ENCODE measurements at regions not wholly inside any gene's neighbourhood (a gene's known extent, or its start where the extent isn't known, plus 50 kb on each side); places are given as distances from the start of the nearest gene placed in this dataset.
"Not testable (repeated sequence)": the region's sequence is repeated elsewhere in the genome, so short reads cannot be mapped to it uniquely, and the experiment has no call there.

- Histone ChIP-seq H3K27me3 (ENCODE audit: control insufficient read depth in 3 of 3, insufficient read depth in 3 of 3, low read depth in 1 of 3, low read length in 3 of 3) (peaks cover 14 to 29% (median 25%) of the 10 kb centered on the region in 3 experiments), H3K14ac (ENCODE audit: low read length) (peak overlapping the region; percentile 99), H3K4ac (ENCODE audit: low read length) (peak overlapping the region; percentile 93), H3K79me1 (ENCODE audit: low read depth, low read length) (no peaks in the 10 kb centered on the region), H2AK5ac (ENCODE audit: low read depth, low read length) (no peak overlapping the region), H3K36me3 (replicated peaks in 1 of 2; ENCODE audit: control insufficient read depth in 2 of 2, insufficient read depth in 2 of 2, low read length in 2 of 2) (no peaks in the 10 kb centered on the region), H3K18ac (ENCODE audit: low read length) (peak overlapping the region; percentile 100), H3K27ac (replicated peaks; ENCODE audit: low read length) (peak overlapping the region; percentile 58), H4K91ac (ENCODE audit: low read depth, low read length, poor library complexity) (no peak overlapping the region), H3K4me2 (ENCODE audit: insufficient read depth, low read length, poor library complexity, severe bottlenecking) (peak overlapping the region; percentile 79), H3K9ac (ENCODE audit: low read depth, low read length, poor library complexity) (peak overlapping the region; percentile 81), H3K23ac (ENCODE audit: low read depth, low read length, poor library complexity) (peak overlapping the region; percentile 93), H2BK12ac (ENCODE audit: low read length) (no peak overlapping the region), H3K4me1 (ENCODE audit: control insufficient read depth in 2 of 2, insufficient read depth in 1 of 2, low read depth in 1 of 2, low read length in 2 of 2) (peaks cover 0 to 2% of the 10 kb centered on the region in 2 donors), H2BK15ac (ENCODE audit: low read length) (no peak overlapping the region), H2BK5ac (ENCODE audit: low read length) (no peak overlapping the region), H3K9me3 (replicated peaks in 1 of 2; ENCODE audit: control insufficient read depth in 2 of 2, insufficient read depth in 1 of 2, low read depth in 1 of 2, low read length in 2 of 2) (peaks cover 0 to 4% of the 10 kb centered on the region in 2 donors), H4K8ac (ENCODE audit: low read depth, low read length) (peak overlapping the region; percentile 65), H2BK120ac (ENCODE audit: low read depth, low read length) (no peak overlapping the region), H2AFZ (ENCODE audit: low read length) (peak overlapping the region; percentile 100), H3K4me3 (ENCODE audit: low read length in 2 of 2) (peak overlapping the region; percentile 83 to 95)
- WGBS, 2 donors (ENCODE audit: extremely low coverage in 2 of 2, insufficient read length in 2 of 2, insufficient replicate concordance in 1 of 2) = no CpG with 5 or more reads among the region's 61 CpGs
- peak; percentile 75 for DNase-seq (ENCODE audit: low spot score)
These were observed 64.9 kb upstream of the FCGR2A start for GRCh38 chr1:161440312-161440894.

GRCh38 chr1:161439280-161440232 is 65.7 kb upstream of the FCGR2A start:
- Histone ChIP-seq H2AK5ac (ENCODE audit: low read depth, low read length) (no peak overlapping the region), H3K79me1 (ENCODE audit: low read depth, low read length) (no peaks in the 10 kb centered on the region), H3K27ac (replicated peaks; ENCODE audit: low read length) (no peak overlapping the region), H3K36me3 (replicated peaks in 1 of 2; ENCODE audit: control insufficient read depth in 2 of 2, insufficient read depth in 2 of 2, low read length in 2 of 2) (no peaks in the 10 kb centered on the region), H3K4me2 (ENCODE audit: insufficient read depth, low read length, poor library complexity, severe bottlenecking) (peak overlapping the region; percentile 79), H4K91ac (ENCODE audit: low read depth, low read length, poor library complexity) (no peak overlapping the region), H2BK120ac (ENCODE audit: low read depth, low read length) (no peak overlapping the region), H3K18ac (ENCODE audit: low read length) (peak overlapping the region; percentile 1), H3K23ac (ENCODE audit: low read depth, low read length, poor library complexity) (peak overlapping the region; percentile 83), H2BK15ac (ENCODE audit: low read length) (no peak overlapping the region), H3K4me3 (ENCODE audit: low read length in 2 of 2) (peak overlapping the region; percentile 83 to 95), H3K27me3 (ENCODE audit: control insufficient read depth in 3 of 3, insufficient read depth in 3 of 3, low read depth in 1 of 3, low read length in 3 of 3) (peaks cover 14 to 27% (median 22%) of the 10 kb centered on the region in 3 experiments), H3K9ac (ENCODE audit: low read depth, low read length, poor library complexity) (peak overlapping the region; percentile 80), H3K14ac (ENCODE audit: low read length) (peak overlapping the region; percentile 63), H2BK12ac (ENCODE audit: low read length) (no peak overlapping the region), H3K9me3 (replicated peaks in 1 of 2; ENCODE audit: control insufficient read depth in 2 of 2, insufficient read depth in 1 of 2, low read depth in 1 of 2, low read length in 2 of 2) (peaks cover 0 to 4% of the 10 kb centered on the region in 2 donors), H4K8ac (ENCODE audit: low read depth, low read length) (no peak overlapping the region), H3K4ac (ENCODE audit: low read length) (no peak overlapping the region), H3K4me1 (ENCODE audit: control insufficient read depth in 2 of 2, insufficient read depth in 1 of 2, low read depth in 1 of 2, low read length in 2 of 2) (peaks cover 0 to 2% of the 10 kb centered on the region in 2 donors), H2BK5ac (ENCODE audit: low read length) (no peak overlapping the region), H2AFZ (ENCODE audit: low read length) (peak overlapping the region; percentile 100)
- DNase-seq (ENCODE audit: low spot score) = no peak
- WGBS, 2 donors (ENCODE audit: extremely low coverage in 2 of 2, insufficient read length in 2 of 2, insufficient replicate concordance in 1 of 2) = no CpG with 5 or more reads among the region's 44 CpGs

- not testable (repeated sequence) for H3K23ac ChIP-seq (ENCODE audit: low read depth, low read length, poor library complexity); H3K4me2 ChIP-seq (ENCODE audit: insufficient read depth, low read length, poor library complexity, severe bottlenecking); H2AK5ac ChIP-seq (ENCODE audit: low read depth, low read length); H3K4me3 ChIP-seq (ENCODE audit: low read length in 2 of 2); H3K4me1 ChIP-seq (ENCODE audit: control insufficient read depth in 2 of 2, insufficient read depth in 1 of 2, low read depth in 1 of 2, low read length in 2 of 2); H3K9me3 ChIP-seq (replicated peaks in 1 of 2; ENCODE audit: control insufficient read depth in 2 of 2, insufficient read depth in 1 of 2, low read depth in 1 of 2, low read length in 2 of 2); H2BK15ac ChIP-seq (ENCODE audit: low read length); H2BK120ac ChIP-seq (ENCODE audit: low read depth, low read length); H4K91ac ChIP-seq (ENCODE audit: low read depth, low read length, poor library complexity); H4K8ac ChIP-seq (ENCODE audit: low read depth, low read length); DNase-seq (ENCODE audit: low spot score); H3K18ac ChIP-seq (ENCODE audit: low read length); H2BK12ac ChIP-seq (ENCODE audit: low read length); H2BK5ac ChIP-seq (ENCODE audit: low read length); H3K27ac ChIP-seq (replicated peaks; ENCODE audit: low read length); H3K36me3 ChIP-seq (replicated peaks in 1 of 2; ENCODE audit: control insufficient read depth in 2 of 2, insufficient read depth in 2 of 2, low read length in 2 of 2); H3K4ac ChIP-seq (ENCODE audit: low read length); H3K14ac ChIP-seq (ENCODE audit: low read length); H3K9ac ChIP-seq (ENCODE audit: low read depth, low read length, poor library complexity); H3K79me1 ChIP-seq (ENCODE audit: low read depth, low read length); H2AFZ ChIP-seq (ENCODE audit: low read length)
- no CpG with 5 or more reads among the region's 5 CpGs for WGBS, 2 donors (ENCODE audit: extremely low coverage in 2 of 2, insufficient read length in 2 of 2, insufficient replicate concordance in 1 of 2)
- peaks cover 0 to 19% (median 16%) of the 10 kb centered on the region in 3 experiments for H3K27me3 ChIP-seq (ENCODE audit: control insufficient read depth in 3 of 3, insufficient read depth in 3 of 3, low read depth in 1 of 3, low read length in 3 of 3)
These were observed 65.5 kb upstream of the CFAP126 start for GRCh38 chr1:161433191-161433590.

GRCh38 chr1:161432091-161432490 is 64.4 kb upstream of the CFAP126 start:
- no peak overlapping the region for H2AFZ ChIP-seq (ENCODE audit: low read length)
- peaks cover 0 to 18% (median 18%) of the 10 kb centered on the region in 3 experiments for H3K27me3 ChIP-seq (ENCODE audit: control insufficient read depth in 3 of 3, insufficient read depth in 3 of 3, low read depth in 1 of 3, low read length in 3 of 3)
- H3K18ac ChIP-seq (ENCODE audit: low read length) = no peak overlapping the region
- DNase-seq (ENCODE audit: low spot score) = no peak
- H2BK15ac ChIP-seq (ENCODE audit: low read length) = no peak overlapping the region
- no peak overlapping the region for H4K91ac ChIP-seq (ENCODE audit: low read depth, low read length, poor library complexity)
- no peaks in the 10 kb centered on the region for H3K79me1 ChIP-seq (ENCODE audit: low read depth, low read length)
- H3K4me1 ChIP-seq (ENCODE audit: control insufficient read depth in 2 of 2, insufficient read depth in 1 of 2, low read depth in 1 of 2, low read length in 2 of 2) = no peaks in the 10 kb centered on the region
- no CpG with 5 or more reads among the region's 2 CpGs for WGBS, 2 donors (ENCODE audit: extremely low coverage in 2 of 2, insufficient read length in 2 of 2, insufficient replicate concordance in 1 of 2)
- H3K4ac ChIP-seq (ENCODE audit: low read length) = no peak overlapping the region
- no peak overlapping the region for H3K4me2 ChIP-seq (ENCODE audit: insufficient read depth, low read length, poor library complexity, severe bottlenecking)
- no peak overlapping the region for H2BK120ac ChIP-seq (ENCODE audit: low read depth, low read length)
- no peak overlapping the region for H3K4me3 ChIP-seq (ENCODE audit: low read length in 2 of 2)
- no peak overlapping the region for H2BK12ac ChIP-seq (ENCODE audit: low read length)
- no peak overlapping the region for H2BK5ac ChIP-seq (ENCODE audit: low read length)
- H3K14ac ChIP-seq (ENCODE audit: low read length) = no peak overlapping the region
- H2AK5ac ChIP-seq (ENCODE audit: low read depth, low read length) = no peak overlapping the region
- no peaks in the 10 kb centered on the region for H3K36me3 ChIP-seq (replicated peaks in 1 of 2; ENCODE audit: control insufficient read depth in 2 of 2, insufficient read depth in 2 of 2, low read length in 2 of 2)
- no peak overlapping the region for H3K9ac ChIP-seq (ENCODE audit: low read depth, low read length, poor library complexity)
- H3K23ac ChIP-seq (ENCODE audit: low read depth, low read length, poor library complexity) = no peak overlapping the region
- H3K9me3 ChIP-seq (replicated peaks in 1 of 2; ENCODE audit: control insufficient read depth in 2 of 2, insufficient read depth in 1 of 2, low read depth in 1 of 2, low read length in 2 of 2) = no peaks in the 10 kb centered on the region
- no peak overlapping the region for H4K8ac ChIP-seq (ENCODE audit: low read depth, low read length)
- no peak overlapping the region for H3K27ac ChIP-seq (replicated peaks; ENCODE audit: low read length)

Data from neuronal stem cell (in vitro differentiated cells).